GM13977 (cell line): ENCODE measurements at regions not wholly inside any gene's neighbourhood (a gene's known extent, or its start where the extent isn't known, plus 50 kb on each side); places are given as distances from the start of the nearest gene placed in this dataset.

ENCODE experiments used
- DNase-seq: peaks from one replicate; pipeline ENCODE4 v3.0.0; 2012; ENCODE audit warnings: low spot score
- in situ Hi-C: fragments of 300-500 bp; cut with MboI; formaldehyde crosslinking; loops from one replicate; pipeline ENCODE4 v1.12.0; 2022; ENCODE audit warnings: low sequenced_read_pairs, low pct_unique_long_range_greater_than_20kb, mixed read lengths, inconsistent platforms; ENCODE audit not compliant: unreplicated experiment
- TF ChIP-seq, protein P1 (sequence below): IDR thresholded peaks from 2 replicates; pipeline ENCODE4 v1.5.1; 2012; ENCODE audit warnings: mild to moderate bottlenecking, control low read depth; ENCODE audit not compliant: insufficient read depth; ENCODE audit errors: extremely low read depth, missing control alignments

DNA sequence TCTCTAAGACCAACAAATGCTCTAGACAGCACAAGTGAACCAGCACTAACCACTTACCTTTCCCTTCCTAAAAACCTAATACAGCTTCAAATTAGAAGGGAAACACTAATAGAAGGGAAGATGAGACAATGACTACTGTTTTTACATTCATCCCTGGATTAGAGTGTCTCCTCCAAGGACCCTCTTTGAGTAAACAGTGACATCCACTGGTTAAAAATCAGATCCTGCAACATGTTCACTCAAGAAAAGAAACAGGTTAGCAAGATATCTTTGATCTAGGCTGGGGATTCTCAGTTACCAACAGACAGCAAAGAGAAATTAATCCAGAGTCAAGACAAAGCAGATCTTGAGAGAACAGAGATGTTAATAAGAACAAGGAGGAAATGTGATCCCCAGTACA, 177.7 kb upstream of the GHITM start:
- in situ Hi-C loops = no loop called here
- no peak for DNase-seq
- TF ChIP-seq, protein P1, sequence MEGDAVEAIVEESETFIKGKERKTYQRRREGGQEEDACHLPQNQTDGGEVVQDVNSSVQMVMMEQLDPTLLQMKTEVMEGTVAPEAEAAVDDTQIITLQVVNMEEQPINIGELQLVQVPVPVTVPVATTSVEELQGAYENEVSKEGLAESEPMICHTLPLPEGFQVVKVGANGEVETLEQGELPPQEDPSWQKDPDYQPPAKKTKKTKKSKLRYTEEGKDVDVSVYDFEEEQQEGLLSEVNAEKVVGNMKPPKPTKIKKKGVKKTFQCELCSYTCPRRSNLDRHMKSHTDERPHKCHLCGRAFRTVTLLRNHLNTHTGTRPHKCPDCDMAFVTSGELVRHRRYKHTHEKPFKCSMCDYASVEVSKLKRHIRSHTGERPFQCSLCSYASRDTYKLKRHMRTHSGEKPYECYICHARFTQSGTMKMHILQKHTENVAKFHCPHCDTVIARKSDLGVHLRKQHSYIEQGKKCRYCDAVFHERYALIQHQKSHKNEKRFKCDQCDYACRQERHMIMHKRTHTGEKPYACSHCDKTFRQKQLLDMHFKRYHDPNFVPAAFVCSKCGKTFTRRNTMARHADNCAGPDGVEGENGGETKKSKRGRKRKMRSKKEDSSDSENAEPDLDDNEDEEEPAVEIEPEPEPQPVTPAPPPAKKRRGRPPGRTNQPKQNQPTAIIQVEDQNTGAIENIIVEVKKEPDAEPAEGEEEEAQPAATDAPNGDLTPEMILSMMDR = peak; percentile 6

DNA sequence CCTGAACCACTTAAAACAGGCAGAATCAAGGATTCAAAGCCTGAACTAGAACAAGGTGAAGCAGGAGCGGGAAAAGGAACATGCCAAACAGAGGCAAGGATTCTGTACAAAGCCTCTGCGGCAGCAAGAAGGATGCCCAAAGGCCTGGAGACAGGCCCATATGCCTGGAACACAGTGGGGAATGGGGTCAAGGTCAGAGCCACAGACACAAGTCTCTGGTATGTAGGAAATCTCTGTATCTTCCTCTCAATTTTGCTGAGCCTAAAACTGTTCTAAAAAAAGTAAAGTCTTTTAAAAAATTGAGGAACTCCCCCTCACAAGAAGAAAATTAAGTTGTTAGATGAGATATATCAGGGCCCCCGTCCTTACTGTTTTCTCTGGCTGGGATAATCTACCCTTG, 175.9 kb upstream of the GHITM start:
- no peak for DNase-seq
- in situ Hi-C loops = no loop called here
- TF ChIP-seq, protein P1 = no peak

DNA sequence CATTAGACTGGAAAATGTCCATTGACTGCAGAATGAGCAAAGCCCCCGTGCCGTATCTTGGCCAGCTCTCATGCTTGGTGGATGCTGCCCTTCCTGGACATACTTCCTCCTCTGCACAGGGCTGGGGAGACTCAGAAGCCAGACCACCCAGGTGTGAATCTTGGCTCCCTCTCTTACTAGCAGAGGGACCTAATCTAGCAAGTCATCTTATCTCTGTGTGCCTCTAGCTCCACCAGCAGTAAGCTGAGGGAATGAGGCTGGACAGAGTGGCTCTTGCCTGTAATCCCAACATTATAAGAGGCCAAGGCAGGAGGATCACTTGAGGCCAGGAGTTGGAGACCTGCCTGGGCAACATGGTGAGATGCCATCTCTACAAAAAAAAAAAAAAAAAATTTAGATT, 173.8 kb upstream of the GHITM start:
- TF ChIP-seq, protein P1 = no peak
- DNase-seq = no peak
- in situ Hi-C loops = no loop called here

DNA sequence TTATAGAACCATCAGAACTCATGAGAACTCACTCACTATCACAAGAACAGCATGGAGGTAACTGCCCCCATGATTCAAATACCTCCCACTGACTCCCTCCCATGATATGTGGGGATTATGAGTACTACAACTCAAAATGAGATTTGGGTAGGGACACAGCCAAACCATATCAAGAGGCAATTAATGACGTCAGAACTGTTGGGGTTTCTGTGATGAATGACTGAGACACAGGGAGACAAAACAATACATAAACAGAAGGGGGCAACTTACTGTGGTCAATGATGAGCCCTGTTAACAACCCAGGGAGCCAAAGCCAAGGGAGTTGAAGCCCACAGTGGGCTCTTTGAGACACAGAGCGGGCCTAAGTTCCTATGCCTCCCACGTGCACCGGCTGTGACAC, 171.3 kb upstream of the GHITM start:
- TF ChIP-seq, protein P1 = no peak
- in situ Hi-C loops = no loop called here
- DNase-seq = no peak

DNA sequence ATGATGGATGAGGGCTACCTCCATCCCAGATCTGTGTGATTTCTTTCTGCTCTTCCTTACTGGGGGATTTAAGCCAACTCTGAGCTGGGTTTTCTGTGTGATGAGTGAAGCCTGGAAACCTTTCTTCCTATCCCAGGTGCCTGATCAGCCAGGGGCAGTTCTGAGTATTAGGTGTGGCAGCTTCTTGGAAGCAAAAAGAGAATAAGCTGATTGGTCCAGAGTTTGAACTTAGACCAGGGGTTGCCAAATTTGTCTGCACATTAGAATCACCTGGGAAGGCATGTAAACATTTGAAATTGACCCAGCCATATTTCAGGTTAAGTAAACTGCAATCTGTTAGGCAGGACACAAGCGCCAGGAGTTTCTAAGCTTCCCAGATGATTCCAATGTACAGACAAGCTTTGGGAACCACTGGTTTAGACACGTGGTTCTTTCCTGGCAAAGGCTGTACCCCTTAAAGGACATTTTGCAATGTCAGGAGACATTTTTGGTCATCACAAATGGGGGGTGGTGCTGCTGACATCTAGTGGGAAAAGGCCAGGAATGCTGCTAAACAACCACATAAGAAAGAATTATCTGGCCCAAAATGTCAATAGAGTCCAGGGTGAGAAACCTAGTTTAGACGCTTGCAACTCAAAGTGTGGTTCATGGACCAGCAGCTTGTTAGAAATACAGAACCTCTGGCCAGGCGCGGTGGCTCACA, 160.5 kb upstream of the GHITM start:
- TF ChIP-seq, protein P1 = no peak
- in situ Hi-C loops = no loop called here
- no peak for DNase-seq

DNA sequence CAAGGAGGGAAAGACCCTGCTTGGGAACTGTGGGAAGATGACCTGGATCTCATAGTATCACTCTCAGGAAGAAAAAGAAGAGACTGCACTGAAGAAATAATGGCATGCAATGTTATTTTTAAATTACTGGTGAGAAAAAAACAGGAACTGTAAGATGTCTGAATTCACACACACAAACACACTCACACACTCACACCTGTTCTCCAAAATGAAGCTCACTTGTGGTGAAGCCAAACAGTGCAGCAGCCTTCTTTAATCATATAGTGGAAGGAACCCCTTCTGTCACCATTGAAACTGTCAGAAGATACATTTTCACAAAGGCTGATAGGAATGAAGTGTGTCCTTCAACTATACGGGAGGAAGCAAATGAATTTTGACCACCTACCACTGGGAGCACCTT, 156.5 kb upstream of the GHITM start:
- in situ Hi-C loops = no loop called here
- TF ChIP-seq, protein P1 = no peak
- no peak for DNase-seq

DNA sequence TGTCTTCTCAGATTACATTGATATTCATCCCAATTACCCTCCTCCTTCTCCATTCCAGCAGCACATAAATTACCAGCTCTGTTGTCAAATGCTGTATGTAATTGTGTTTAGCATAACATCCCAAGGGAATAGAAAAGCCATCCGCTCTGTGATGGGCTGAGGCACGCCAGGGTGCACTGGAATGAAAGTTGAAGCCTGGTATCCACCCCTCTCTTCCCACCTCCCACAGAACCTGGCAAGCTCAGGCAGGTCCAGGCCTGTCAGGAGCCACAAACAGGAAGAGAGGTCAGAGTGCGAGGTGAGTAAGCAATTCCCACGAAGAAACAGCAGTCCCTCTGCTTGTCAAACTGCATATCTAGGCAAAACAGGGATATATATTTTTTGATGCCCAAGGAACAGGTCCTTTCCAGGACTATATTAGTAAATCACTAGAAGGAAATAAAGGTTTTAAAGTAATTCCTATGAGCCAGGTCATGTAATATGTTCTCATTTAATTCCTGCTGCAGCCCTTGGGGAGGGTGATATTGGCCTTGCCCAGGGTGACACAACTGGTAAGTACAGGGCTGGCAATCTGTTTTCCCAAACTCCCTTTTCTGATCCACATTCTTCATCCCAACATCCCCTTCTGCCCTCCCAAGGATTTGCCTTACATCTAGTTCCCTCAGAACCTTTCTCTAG, 155.6 kb upstream of the GHITM start:
- DNase-seq = no peak
- in situ Hi-C loops = no loop called here

More for the DNA sequence above, 155.6 kb upstream of the GHITM start:
- TF ChIP-seq, protein P1 = no peak
